ENCODE measurements at regions not wholly inside any gene's neighbourhood (a gene's known extent, or its start where the extent isn't known, plus 50 kb on each side); places are given as distances from the start of the nearest gene placed in this dataset.
"Not testable (repeated sequence)": the region's sequence is repeated elsewhere in the genome, so short reads cannot be mapped to it uniquely, and the experiment has no call there.

DNA sequence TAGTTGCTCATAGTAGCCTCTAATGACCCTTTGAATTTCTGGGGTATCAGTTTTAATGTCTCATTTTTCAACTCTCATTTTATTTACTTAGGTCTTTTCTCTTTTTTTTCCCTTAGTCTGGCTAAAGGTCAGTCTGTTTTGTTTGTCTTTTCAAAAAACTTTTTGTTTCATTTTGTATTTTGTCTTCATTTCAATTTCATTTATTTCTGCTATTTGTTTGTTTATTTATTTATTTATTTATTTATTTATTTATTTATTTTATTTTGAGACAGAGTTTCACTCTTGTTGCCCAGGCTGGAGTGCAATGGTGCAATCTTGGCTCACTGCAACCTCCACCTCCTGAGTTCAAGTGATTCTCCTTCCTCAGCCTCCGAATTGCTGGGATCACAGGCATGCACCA is 1076.9 kb downstream of the PCDH7 start:
- DNase-seq (ENCODE audit: low read depth in 3 of 3, low spot score in 2 of 3) = not testable (repeated sequence)

DNA sequence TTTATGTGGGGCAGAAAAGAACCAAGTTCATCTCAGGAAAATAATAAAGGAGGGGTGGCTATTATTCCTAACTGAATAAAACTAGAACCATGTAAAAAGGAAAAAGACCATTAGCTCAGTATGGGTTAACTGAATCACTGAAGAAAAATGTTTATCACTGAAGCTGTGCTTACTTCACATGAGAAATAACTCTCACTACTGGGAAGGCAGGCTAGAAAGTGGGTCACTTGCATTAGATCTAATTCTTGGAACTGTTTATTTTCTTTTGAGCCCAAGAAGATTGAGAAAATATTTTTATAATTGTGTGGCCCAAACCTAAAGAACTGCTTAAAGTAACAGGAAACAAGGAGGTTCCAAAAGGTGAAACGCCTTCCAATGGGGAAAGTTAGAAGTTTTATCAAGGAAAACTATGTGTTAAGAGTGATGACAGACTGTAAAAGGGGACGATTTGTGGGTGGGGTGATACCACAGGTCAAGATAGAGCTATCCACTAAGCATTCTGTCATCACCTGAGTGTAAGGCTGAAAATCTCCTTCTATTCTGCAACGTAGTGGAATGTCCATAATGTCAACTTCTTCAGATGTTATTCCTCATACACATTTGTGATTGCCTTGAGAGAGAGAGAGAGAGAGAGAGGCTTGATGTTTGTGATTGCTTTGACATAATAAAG is 1083.5 kb downstream of the PCDH7 start:
- no peak for DNase-seq (ENCODE audit: low read depth in 3 of 3, low spot score in 2 of 3)

DNA sequence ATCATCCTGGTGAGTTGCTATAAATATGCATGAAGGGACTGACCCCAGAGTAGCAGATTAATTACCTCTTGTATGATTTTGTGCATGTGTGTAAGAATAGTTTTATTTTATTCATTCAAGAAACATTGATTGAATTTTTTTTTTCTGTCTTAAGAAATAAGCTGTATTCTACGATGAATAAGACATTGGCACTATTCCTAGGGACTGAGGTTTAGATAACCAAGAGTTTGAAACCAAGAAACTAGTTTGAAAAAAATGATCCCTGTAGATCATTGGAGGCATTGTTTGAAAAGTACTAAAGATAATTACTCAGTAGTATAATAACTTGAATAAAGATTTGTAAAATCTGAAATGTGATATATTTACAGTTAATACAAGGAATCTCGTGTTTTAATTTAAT is 1086.9 kb downstream of the PCDH7 start:
- DNase-seq (ENCODE audit: low read depth in 3 of 3, low spot score in 2 of 3) = no peak

DNA sequence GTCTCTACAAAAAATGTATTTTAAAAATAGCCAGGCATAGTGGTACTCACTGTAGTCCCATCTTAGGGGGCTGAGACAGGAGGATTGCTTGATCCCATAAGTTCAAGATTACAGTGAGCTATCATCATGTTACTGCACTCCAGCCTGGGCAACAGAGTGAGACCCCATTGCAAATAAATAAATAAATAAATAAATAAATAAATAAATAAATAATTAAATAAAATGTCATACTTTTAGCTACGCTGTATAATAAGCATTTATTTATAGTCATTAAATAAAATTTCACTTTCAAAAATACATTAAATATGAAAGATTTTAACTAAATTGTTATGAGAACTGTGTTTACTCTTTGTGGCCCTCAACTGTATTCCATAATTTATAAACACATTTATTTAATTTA is 1124.2 kb downstream of the PCDH7 start:
- DNase-seq (ENCODE audit: low read depth in 3 of 3, low spot score in 2 of 3) = no peak

DNA sequence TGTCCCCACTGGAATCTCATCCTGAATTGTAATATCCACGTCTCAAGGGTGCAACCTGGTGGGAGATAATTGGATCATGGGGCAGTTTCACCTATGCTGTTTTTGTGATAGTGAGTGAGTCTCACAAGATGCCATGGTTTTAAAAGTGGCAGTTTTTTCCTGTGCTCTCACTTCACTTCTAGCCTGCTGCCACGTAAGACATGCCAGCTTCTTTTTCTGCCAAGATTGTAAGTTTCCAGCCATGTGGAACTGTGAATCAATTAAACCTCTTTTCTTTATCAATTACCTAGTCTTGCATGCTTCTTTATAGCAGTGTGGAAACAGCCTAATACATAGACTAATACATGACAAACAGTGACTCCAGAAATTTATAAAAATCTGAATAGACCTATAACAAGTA is 1131.8 kb downstream of the PCDH7 start:
- DNase-seq (ENCODE audit: low read depth in 3 of 3, low spot score in 2 of 3) = no peak

DNA sequence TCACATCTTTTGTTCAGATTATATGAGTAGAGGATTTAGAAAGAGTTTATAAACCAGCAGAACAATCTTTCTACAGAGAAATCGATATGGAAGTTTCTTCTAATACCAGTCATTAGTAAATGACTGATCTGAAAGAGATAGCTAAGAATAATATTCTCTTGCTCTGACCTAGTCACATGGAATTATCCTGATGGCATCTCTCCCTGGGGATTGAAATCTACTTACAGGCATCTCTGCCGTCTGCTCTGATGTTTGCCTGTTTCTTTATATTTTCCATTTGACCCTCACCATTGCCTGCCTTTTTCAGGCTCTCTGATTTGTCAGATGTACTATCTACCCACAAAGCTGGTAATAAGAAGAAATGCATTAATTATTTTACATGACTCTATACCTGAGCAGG is 1157.3 kb downstream of the PCDH7 start:
- DNase-seq (ENCODE audit: low read depth in 3 of 3, low spot score in 2 of 3) = no peak

DNA sequence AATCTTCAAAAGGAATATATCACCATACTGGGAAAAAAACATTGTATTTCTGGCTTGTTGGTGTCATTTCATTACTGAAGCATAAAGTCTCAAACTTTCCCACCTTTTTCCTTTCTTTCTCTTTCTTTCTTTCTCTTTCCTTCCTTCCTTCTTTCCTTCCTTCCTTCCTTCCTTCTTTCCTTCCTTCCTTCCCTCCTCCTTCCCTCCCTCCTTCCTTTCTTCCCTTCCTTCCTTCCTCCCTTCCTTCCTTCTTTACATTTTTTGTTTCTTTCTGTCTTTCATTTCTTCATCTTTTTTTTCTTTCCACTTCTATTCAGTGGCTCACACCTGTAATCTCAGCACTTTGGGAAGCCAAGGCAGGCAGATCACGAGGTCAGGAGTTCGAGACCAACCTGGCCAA is 1160.7 kb downstream of the PCDH7 start:
- not testable (repeated sequence) for DNase-seq (ENCODE audit: low read depth in 3 of 3, low spot score in 2 of 3)

DNA sequence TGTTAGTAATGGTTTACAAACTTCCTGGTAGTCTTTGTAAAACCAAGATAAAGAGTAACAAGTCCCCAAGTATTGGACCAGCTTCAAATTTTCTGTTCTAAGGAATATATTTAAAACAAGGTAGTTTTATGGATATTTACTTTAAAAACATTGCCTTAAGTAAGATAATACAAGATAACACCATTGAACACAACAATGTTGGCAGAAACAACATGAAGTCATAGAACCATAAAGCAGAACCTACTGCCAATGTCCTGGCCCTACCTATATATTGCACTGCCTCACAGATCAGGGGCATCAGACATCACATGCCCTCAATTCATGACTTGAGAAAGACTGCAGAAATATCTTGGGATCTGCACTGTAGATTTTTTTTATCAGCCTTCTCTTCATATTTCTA is 1176.2 kb downstream of the PCDH7 start:
- no peak for DNase-seq (ENCODE audit: low read depth in 3 of 3, low spot score in 2 of 3)

DNA sequence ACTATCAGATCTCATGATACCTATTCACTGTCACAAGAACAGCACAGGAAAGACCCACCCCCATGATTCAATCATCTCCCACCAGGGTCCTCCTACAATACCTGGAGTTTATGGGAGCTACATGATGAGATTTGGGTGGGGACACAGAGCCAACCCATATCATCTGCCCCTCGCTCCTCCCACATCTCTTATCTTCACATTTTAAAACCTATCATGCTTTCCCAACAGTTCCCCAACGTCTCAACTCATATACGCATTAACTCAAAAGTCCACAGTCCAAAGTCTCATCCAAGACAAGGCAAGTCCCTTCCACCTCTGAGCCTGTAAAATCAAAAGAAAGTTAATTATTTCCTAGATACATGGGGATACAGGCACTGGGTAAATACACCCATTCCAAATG is 1185.2 kb downstream of the PCDH7 start:
- no peak for DNase-seq (ENCODE audit: low read depth in 3 of 3, low spot score in 2 of 3)

DNA sequence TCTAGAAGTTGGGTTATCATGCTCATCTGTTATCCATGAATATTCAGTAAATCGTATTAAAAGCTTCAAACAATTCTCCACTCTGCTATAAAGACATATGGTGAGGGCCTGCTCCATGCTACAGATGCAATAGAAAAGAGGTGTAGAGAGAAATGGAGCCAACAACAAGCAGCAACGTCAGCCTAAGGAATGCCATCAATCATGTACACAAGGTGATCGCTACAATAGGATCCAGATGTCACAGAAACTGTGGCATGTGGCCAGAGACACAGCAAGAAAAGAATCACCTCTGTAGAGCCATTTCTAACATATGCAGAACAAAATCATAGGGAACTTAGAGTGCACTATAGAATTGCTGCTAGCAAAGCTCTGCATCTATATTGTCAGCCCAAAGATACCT is 1188.1 kb downstream of the PCDH7 start:
- DNase-seq (ENCODE audit: low read depth in 3 of 3, low spot score in 2 of 3) = no peak

DNA sequence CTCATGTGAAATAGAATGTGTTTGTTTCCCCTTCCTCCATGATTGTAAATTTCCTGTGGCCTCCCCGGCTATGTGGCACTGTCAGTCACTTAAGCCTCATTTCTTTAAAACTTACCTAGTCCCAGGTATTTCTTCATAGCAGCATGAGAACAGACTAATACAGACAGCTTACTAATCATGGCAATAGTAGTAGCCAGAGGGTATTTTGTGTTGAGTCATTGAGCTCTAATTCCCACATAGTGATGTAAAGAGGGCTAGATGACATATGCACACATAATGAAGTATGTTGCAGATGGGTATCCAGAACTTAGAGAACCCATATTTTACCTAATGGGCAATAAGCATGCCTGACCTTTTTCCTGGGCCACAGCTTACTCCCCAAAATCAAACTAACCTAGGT is 1197.2 kb downstream of the PCDH7 start:
- no peak for DNase-seq (ENCODE audit: low read depth in 3 of 3, low spot score in 2 of 3)

DNA sequence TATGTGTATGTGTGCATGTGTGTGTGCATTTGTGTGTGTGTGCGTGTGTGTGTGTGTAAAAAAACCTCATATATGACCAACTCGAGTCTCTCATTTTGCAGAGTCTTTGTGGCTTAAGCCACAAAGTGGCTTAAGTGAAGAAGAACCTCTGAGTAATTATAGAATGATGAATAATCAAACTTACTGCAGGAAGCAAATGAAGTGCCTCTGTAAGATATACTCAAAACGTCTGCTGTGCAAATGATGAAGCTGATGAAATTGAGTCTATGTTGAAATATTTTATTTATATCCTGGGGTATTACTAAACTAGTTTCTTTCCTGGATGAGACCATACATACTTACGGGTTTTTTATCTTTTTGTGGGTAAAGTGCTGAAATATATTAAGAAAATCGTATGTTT is 1198.7 kb downstream of the PCDH7 start:
- DNase-seq (ENCODE audit: low read depth in 3 of 3, low spot score in 2 of 3) = no peak

DNA sequence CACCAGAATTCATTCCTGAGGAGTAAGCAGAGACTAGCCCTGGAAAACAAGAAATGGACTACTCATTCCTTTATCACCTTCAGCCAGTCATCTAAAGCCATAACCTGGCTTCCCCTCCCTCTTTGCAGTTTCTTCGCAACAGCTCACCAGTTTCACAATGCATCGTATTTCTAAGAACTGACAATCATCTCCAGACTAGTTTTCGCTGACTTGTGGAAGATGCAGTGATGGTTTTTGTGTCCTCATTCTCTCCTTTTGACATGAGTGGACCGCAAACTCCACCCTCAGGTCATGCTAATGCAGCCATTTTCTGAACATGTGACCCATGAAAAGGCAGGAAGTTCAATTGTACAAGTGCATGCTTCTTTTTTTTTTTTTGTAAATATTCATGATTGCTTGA is 1203.5 kb downstream of the PCDH7 start:
- no peak for DNase-seq (ENCODE audit: low read depth in 3 of 3, low spot score in 2 of 3)

DNA sequence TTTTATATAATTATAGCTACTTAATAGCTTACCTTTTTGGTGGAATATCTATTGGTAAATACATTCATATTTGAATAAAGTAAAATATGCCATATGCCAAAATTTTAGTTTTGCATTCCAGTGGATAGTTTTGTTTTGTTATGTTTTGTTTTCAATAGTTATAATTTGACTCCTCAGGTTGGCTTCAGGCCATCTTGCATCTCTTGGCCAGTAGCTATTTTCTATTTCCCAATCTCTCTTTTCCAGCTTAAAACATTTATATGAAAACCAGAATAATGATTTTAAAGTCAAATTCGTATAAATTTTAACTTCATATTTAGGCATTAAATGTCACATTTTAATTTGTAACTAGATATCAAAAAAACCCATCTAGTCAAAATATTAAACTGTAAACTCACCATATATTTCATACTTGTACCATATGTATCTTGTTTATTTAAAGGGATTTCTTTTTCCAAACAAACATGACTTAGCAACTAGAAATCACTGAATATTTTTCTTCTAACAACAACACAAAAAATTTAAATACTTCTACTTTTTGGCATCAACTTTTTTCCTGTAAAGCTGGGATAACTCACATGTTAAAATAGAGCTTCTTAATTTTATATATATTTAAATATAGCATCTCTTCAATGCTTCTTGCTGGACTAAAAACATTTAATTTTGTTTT is 1209.6 kb downstream of the PCDH7 start:
- DNase-seq (ENCODE audit: low read depth in 3 of 3, low spot score in 2 of 3) = no peak

DNA sequence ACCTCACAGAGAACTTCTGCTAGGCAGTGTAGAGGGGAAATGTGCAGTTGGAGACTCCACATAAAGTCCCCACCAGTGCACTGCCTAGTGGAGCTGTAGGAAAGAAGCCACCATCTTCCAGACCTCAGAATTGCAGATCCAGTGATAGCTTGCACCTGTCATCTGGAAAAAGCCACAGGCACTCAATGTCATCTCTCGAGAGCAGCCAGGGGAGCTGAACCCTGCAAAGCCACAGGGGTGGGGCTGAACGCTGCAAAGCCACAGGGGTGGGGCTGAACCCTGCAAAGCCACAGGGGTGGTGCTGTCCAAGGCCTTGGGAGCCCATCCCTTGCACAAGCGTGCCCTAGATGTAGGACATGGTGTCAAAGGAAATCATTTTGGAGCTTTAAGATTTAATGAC is 1226.3 kb downstream of the PCDH7 start:
- DNase-seq (ENCODE audit: low read depth in 3 of 3, low spot score in 2 of 3) = no peak

DNA sequence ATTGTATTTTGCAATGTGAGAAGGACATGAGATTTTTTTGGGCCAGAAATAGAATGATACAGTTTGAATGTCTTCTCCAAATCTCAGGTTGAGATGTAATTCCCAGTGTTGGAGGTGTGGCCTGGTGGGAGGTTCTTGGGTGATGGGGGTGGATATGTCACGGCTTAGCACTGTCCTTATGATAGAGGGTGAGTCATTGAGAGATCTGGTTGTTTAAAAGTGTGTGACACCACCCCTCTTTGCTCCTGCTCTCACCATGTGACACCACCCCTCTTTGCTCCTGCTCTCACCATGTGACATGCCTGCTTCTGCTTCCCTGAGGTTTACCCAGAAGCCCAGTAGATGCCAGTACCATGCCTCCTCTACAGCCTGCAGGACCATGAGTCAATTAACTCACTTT is 1226.9 kb downstream of the PCDH7 start:
- no peak for DNase-seq (ENCODE audit: low read depth in 3 of 3, low spot score in 2 of 3)

DNA sequence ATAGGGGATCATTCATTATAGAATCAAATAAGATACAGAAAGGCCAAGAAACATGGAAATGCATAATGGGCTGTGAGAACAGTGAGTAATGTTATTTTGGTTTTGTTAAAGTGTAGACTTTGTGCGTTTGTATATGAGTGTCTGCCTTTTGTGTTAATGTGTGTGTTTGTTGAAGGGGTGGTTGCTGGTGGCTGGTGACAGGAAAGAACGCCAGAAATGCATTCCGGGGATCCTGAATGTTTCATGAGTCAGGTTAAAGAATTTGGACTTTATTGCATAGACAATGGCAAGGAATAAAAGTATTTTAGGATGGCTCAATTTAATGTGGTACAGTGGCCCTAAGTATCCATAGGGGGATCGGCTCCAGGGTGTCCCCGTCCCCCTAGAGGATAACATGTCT is 1228.9 kb downstream of the PCDH7 start:
- no peak for DNase-seq (ENCODE audit: low read depth in 3 of 3, low spot score in 2 of 3)

DNA sequence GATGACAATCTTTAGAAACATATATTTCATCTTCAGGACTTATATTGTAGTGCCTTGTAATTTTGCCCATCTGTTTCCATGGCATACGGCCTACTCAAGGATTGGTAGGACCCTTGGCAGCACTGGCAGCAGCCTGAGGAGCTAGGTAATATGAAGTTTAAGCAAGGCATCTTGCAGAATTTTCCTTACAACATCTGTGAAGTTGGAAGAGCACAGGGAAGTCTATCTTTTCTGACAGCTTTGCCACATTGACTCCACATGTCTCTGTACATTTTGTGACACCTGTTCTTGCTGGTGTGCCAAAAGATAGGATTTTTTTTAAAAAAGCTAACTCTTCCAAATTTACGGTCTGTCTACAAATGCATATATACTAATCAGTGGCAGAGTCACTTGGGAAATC is 1235.2 kb downstream of the PCDH7 start:
- no peak for DNase-seq (ENCODE audit: low read depth in 3 of 3, low spot score in 2 of 3)

DNA sequence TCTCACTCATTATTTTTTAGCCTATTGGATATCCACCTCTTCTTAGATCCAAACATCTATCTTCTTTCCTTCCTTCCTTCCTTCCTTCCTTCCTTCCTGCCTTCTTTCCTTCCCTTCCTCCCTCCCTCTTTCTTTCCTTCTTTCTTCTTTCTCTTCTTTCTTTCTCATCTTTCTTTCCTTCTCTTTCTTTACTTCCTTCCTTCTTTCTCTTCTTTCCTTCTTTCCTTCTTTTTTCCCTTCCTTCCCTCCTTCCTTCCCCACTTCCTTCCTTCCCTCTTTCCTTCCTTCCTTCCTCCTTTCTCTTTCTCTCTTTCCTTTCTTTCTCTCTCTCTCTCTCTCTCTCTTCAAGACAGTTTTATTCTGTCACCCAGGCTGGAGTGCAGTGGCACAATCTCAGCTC is 1239.8 kb downstream of the PCDH7 start:
- DNase-seq (ENCODE audit: low read depth in 3 of 3, low spot score in 2 of 3) = no peak

DNA sequence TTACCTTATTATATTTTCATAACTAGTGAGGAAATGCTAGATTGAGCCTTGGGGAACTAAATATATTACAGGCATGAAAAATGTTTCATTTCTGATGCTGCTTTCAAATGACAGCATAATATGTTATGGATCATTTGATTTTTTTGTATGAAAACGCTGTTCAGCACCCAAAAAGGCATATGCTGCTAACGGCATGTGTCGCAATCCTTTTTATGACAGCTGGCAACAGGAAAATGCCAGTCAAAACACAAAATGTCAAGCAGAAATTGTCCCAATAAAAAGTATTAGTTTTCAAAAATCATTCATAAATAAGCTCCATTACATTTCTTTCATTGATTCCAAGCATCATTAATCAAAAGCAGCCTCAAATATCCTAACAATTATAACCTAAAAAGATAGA is 1244.5 kb downstream of the PCDH7 start:
- no peak for DNase-seq (ENCODE audit: low read depth in 3 of 3, low spot score in 2 of 3)

DNA sequence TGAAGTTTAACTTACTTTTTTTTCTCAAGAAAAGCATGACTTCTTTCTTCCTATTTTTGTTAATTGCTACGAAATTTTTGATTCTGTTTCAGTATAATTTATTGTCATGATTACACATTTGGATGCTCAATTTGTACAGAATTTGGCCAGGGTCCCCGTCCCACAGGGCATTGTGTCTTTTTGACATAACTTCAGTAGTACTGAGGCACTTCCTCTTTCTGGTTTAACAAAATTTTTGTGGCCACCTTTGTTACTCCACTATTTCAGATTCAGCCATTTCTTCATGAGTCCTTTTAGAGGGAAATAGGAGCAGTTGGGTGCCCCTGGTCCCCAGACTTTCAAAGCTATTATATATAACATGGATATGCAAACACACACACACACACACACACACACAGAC is 1248.7 kb downstream of the PCDH7 start:
- no peak for DNase-seq (ENCODE audit: low read depth in 3 of 3, low spot score in 2 of 3)

DNA sequence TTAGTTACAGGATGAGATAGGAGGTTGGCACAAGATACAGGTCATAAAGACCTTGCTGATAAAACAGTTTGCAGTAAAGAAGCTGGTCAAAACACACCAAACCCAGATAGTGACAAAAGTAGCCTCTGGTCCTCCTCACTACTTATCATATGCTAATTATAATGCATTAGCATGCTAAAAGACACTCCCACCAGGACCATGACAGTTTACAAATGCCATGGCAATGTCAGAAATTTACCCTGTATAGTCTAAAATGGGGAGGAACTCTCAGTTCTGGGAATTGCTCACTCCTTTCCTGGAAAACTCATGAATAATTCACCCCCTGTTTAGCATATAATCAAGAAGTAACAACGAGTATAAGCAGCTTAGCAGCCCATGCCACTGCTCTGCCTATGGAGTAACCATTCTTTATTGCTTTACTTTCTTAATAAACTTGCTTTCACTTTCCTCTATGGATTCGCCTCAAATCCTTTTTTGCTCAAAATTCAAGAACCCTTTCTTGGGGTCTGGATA is 1254.4 kb downstream of the PCDH7 start:
- DNase-seq (ENCODE audit: low read depth in 3 of 3, low spot score in 2 of 3) = no peak

DNA sequence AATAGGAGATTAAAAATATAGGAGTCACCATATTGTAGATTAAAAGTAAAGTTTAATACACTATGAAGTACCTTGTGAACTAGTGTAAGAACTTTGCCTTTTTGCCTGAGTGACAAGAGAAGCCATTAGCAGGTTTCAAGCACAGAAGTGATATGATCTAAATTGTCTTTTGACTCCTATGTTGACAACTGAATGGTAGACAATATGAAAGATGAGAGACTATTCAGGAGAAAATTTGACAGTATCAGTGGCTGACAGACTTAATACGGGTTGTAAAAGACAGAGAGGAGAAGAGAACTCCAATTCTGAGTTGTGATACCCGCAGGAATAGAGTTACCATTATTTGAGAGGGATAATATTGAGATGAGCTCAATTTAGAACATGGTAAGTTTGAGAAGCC is 1259.8 kb downstream of the PCDH7 start:
- DNase-seq (ENCODE audit: low read depth in 3 of 3, low spot score in 2 of 3) = no peak

Data from right renal cortex interstitium (tissue), 3 donors.